ENCODE measurements at regions not wholly inside any gene's neighbourhood (a gene's known extent, or its start where the extent isn't known, plus 50 kb on each side); places are given as distances from the start of the nearest gene placed in this dataset.

GRCh38 chr9:108133101-108133500, 643.5 kb upstream of the KLF4 start:
- DNase-seq: no peak

GRCh38 chr9:108130905-108131304, 641.3 kb upstream of the KLF4 start:
- DNase-seq: no peak

GRCh38 chr9:108125625-108126024, 636.1 kb upstream of the KLF4 start:
- DNase-seq: no peak

GRCh38 chr9:108119530-108120113, 630.1 kb upstream of the KLF4 start:
- DNase-seq: no peak

- no peak for DNase-seq
These were observed 628.2 kb upstream of the KLF4 start for GRCh38 chr9:108117795-108118194.

GRCh38 chr9:108117306-108117705, 627.7 kb upstream of the KLF4 start:
- DNase-seq: no peak

GRCh38 chr9:108113596-108113995, 624.0 kb upstream of the KLF4 start:
- DNase-seq: no peak

GRCh38 chr9:108109927-108110690, 620.5 kb upstream of the KLF4 start:
- no peak for DNase-seq

- no peak for DNase-seq
These were observed 619.4 kb upstream of the KLF4 start for GRCh38 chr9:108108852-108109448.

- no peak for DNase-seq
These were observed 618.8 kb upstream of the KLF4 start for GRCh38 chr9:108108280-108108851.

GRCh38 chr9:108105885-108106284, 616.3 kb upstream of the KLF4 start:
- no peak for DNase-seq

GRCh38 chr9:108104991-108105390, 615.4 kb upstream of the KLF4 start:
- DNase-seq: no peak

- no peak for DNase-seq
These were observed 613.6 kb upstream of the KLF4 start for GRCh38 chr9:108103046-108103693.

GRCh38 chr9:108101410-108101809, 611.8 kb upstream of the KLF4 start:
- no peak for DNase-seq

- DNase-seq: no peak
These were observed 611.0 kb upstream of the KLF4 start for GRCh38 chr9:108100571-108100970.

- no peak for DNase-seq
These were observed 610.3 kb upstream of the KLF4 start for GRCh38 chr9:108099854-108100253.

- no peak for DNase-seq
These were observed 605.9 kb upstream of the KLF4 start for GRCh38 chr9:108095496-108095895.

GRCh38 chr9:108094676-108094993, 605.1 kb upstream of the KLF4 start:
- DNase-seq: no peak

GRCh38 chr9:108093773-108094675, 604.5 kb upstream of the KLF4 start:
- no peak for DNase-seq

- DNase-seq: no peak
These were observed 599.3 kb upstream of the KLF4 start for GRCh38 chr9:108088916-108089315.

GRCh38 chr9:108087781-108088180, 598.2 kb upstream of the KLF4 start:
- DNase-seq: no peak

- no peak for DNase-seq
These were observed 597.1 kb upstream of the KLF4 start for GRCh38 chr9:108086624-108087023.

GRCh38 chr9:108085294-108085693, 595.7 kb upstream of the KLF4 start:
- no peak for DNase-seq

Data from CD4-positive, alpha-beta T cell treated with Interleukin-21 for 1 hour (primary cell).